ENCODE measurements at regions not wholly inside any gene's neighbourhood (a gene's known extent, or its start where the extent isn't known, plus 50 kb on each side); places are given as distances from the start of the nearest gene placed in this dataset.

- 59 to 61% methylated on average over 3 of the region's 3 CpGs for WGBS, 2 donors
- no peak overlapping the region for H3K4me3 ChIP-seq (ENCODE audit: low read depth, poor library complexity, severe bottlenecking)
- no peak for DNase-seq (ENCODE audit: low spot score in 2 of 2)
- intact Hi-C loops (cut with DNase I; ENCODE audit: low total_unique reads), result no loop called here
- TF ChIP-seq POLR2A (IDR thresholded peaks at IDR 0.05) (no peak), CTCF (IDR thresholded peaks at IDR 0.05) (no peak)
Measured at GRCh38 chr17:53314521-53314920, 508.2 kb upstream of the KIF2B start.

- intact Hi-C loops (cut with DNase I; ENCODE audit: low total_unique reads), result no loop called here
- 44 to 59% methylated on average over 2 of the region's 2 CpGs for WGBS, 2 donors
- no peak overlapping the region for H3K4me3 ChIP-seq (ENCODE audit: low read depth, poor library complexity, severe bottlenecking)
- no peak for DNase-seq (ENCODE audit: low spot score in 2 of 2)
- no peak for TF ChIP-seq CTCF (IDR thresholded peaks at IDR 0.05)
- TF ChIP-seq POLR2A (IDR thresholded peaks at IDR 0.05), result no peak
Measured at GRCh38 chr17:53313746-53314145, 509.0 kb upstream of the KIF2B start.

- 93 to 97% methylated on average over 1 of the region's 1 CpG for whole genome bisulfite sequencing, 2 donors
- DNase-seq (ENCODE audit: low spot score in 2 of 2), result no peak
- intact Hi-C loops (cut with DNase I; ENCODE audit: low total_unique reads), result no loop called here
Measured at GRCh38 chr17:53278466-53278865, 544.3 kb upstream of the KIF2B start.

GRCh38 chr17:53273126-53273525 lies 549.6 kb upstream of the KIF2B start:
- H3K4me3 ChIP-seq (ENCODE audit: low read depth, poor library complexity, severe bottlenecking), result no peak overlapping the region
- no peak for DNase-seq (ENCODE audit: low spot score in 2 of 2)
- intact Hi-C loops (cut with DNase I; ENCODE audit: low total_unique reads), result no loop called here
- no peak for TF ChIP-seq CTCF (IDR thresholded peaks at IDR 0.05)
- no peak for TF ChIP-seq POLR2A (IDR thresholded peaks at IDR 0.05)
- 54 to 76% methylated on average over 2 of the region's 2 CpGs for WGBS, 2 donors

More at GRCh38 chr17:53278466-53278865, 544.3 kb upstream of the KIF2B start:
- TF ChIP-seq POLR2A (IDR thresholded peaks at IDR 0.05), result no peak
- TF ChIP-seq CTCF (IDR thresholded peaks at IDR 0.05), result no peak
- H3K4me3 ChIP-seq (ENCODE audit: low read depth, poor library complexity, severe bottlenecking), result no peak overlapping the region

GRCh38 chr17:53270936-53271335 lies 551.8 kb upstream of the KIF2B start:
- no peak for DNase-seq (ENCODE audit: low spot score in 2 of 2)
- no peak overlapping the region for H3K4me3 ChIP-seq (ENCODE audit: low read depth, poor library complexity, severe bottlenecking)
- intact Hi-C loops (cut with DNase I; ENCODE audit: low total_unique reads), result no loop called here
- TF ChIP-seq POLR2A (IDR thresholded peaks at IDR 0.05) (no peak), CTCF (IDR thresholded peaks at IDR 0.05) (no peak)
- WGBS, 2 donors, result 31 to 42% methylated on average over 1 of the region's 1 CpG

- no peak overlapping the region for H3K4me3 ChIP-seq (ENCODE audit: low read depth, poor library complexity, severe bottlenecking)
- WGBS, 2 donors, result 66 to 75% methylated on average over 1 of the region's 1 CpG
- TF ChIP-seq POLR2A (IDR thresholded peaks at IDR 0.05), result no peak
- TF ChIP-seq CTCF (IDR thresholded peaks at IDR 0.05), result no peak
- DNase-seq (ENCODE audit: low spot score in 2 of 2), result no peak
- intact Hi-C loops (cut with DNase I; ENCODE audit: low total_unique reads), result no loop called here
Measured at GRCh38 chr17:53264730-53265129, 558.0 kb upstream of the KIF2B start.
